ENCODE measurements at regions not wholly inside any gene's neighbourhood (a gene's known extent, or its start where the extent isn't known, plus 50 kb on each side); places are given as distances from the start of the nearest gene placed in this dataset.

- Histone ChIP-seq H4K20me1 (ENCODE audit: insufficient read depth) (no peaks in the 10 kb centered on the region), H3K9me3 (ENCODE audit: control insufficient read depth in 1 of 2, insufficient read depth in 1 of 2, low read depth in 1 of 2, low read length in 2 of 2) (no peaks in the 10 kb centered on the region), H3K27me3 (ENCODE audit: insufficient read depth, low read length) (peaks cover 37% of the 10 kb centered on the region), H3K36me3 (ENCODE audit: control insufficient read depth in 1 of 2, insufficient read depth in 2 of 2, low read length in 2 of 2) (no peaks in the 10 kb centered on the region), H3K9me2 (ENCODE audit: insufficient read depth) (no peaks in the 10 kb centered on the region), H3K9ac (ENCODE audit: low read length) (no peak overlapping the region), H3K4me2 (ENCODE audit: low read length) (no peak overlapping the region), H3K4me3 (replicated peaks in 1 of 2; ENCODE audit: low read depth in 1 of 2, low read length in 2 of 2) (no peak overlapping the region), H3K27ac (ENCODE audit: low read depth, low read length) (no peak overlapping the region), H3K4me1 (ENCODE audit: control insufficient read depth in 1 of 2, insufficient read depth in 2 of 2, low read length in 2 of 2) (no peaks in the 10 kb centered on the region), H3K79me2 (ENCODE audit: insufficient read depth, low read length) (no peaks in the 10 kb centered on the region), H2AFZ (ENCODE audit: low read depth, low read length, poor library complexity, severe bottlenecking) (no peak overlapping the region)
- ATAC-seq (no peak), DNase-seq (ENCODE audit: low read depth, low spot score) (no peak)
- intact Hi-C loops (cut with micrococcal nuclease) = no loop called here
- ChIA-PET CTCF (no interaction called here), POLR2A (no interaction called here), RAD21 (ENCODE audit: low non-redundant PET in 1 of 2, low total read pairs in 2 of 2, uncharacterized antibody in 2 of 2, unreplicated experiment in 2 of 2) (no interaction called here)
- BruUV-seq (replicated peaks) = no TSS peak
- TF ChIP-seq ZNF274 (IDR thresholded peaks at IDR 0.05; ENCODE audit: low read depth, low read length) = no peak
- no peak for TF ChIP-seq ELF1 (IDR thresholded peaks at IDR 0.05; ENCODE audit: borderline replicate concordance, low read depth)
- TF ChIP-seq POLR2AphosphoS5 (IDR thresholded peaks at IDR 0.05; ENCODE audit: low read depth, low read length) = no peak
- TF ChIP-seq, protein P1, sequence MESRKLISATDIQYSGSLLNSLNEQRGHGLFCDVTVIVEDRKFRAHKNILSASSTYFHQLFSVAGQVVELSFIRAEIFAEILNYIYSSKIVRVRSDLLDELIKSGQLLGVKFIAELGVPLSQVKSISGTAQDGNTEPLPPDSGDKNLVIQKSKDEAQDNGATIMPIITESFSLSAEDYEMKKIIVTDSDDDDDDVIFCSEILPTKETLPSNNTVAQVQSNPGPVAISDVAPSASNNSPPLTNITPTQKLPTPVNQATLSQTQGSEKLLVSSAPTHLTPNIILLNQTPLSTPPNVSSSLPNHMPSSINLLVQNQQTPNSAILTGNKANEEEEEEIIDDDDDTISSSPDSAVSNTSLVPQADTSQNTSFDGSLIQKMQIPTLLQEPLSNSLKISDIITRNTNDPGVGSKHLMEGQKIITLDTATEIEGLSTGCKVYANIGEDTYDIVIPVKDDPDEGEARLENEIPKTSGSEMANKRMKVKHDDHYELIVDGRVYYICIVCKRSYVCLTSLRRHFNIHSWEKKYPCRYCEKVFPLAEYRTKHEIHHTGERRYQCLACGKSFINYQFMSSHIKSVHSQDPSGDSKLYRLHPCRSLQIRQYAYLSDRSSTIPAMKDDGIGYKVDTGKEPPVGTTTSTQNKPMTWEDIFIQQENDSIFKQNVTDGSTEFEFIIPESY (IDR thresholded peaks at IDR 0.05; ENCODE audit: extremely low read depth, insufficient replicate concordance, low read length) = no peak
- TF ChIP-seq EZH2phosphoT487 (IDR thresholded peaks at IDR 0.05; ENCODE audit: borderline replicate concordance) = no peak
- no peak for TF ChIP-seq JUND (IDR thresholded peaks at IDR 0.05)
These were observed 291.7 kb upstream of the FOXF1 start for GRCh38 chr16:86218479-86219170.
